BE2C (cell line): ENCODE measurements at regions not wholly inside any gene's neighbourhood (a gene's known extent, or its start where the extent isn't known, plus 50 kb on each side); places are given as distances from the start of the nearest gene placed in this dataset.

ENCODE experiments used
- DNase-seq: peaks from one replicate; pipeline ENCODE4 v3.0.0-alpha.2; 2020
- H3K27me3 ChIP-seq: fragments of 250-450 bp; sonication (Bioruptor Pico); 2 replicates; pipeline ENCODE4 v1.5.1; 2020; ENCODE audit warnings: mild to moderate bottlenecking
- H3K36me3 ChIP-seq: fragments of 250-450 bp; sonication (Bioruptor Pico); 2 replicates; pipeline ENCODE4 v1.5.1; 2020; ENCODE audit warnings: mild to moderate bottlenecking
- H3K4me1 ChIP-seq: fragments of 250-450 bp; sonication (Bioruptor Pico); 2 replicates; pipeline ENCODE4 v1.5.1; 2020
- H3K4me3 ChIP-seq: 2 replicates; pipeline ENCODE4 v1.5.1; 2011; ENCODE audit warnings: low read depth, low read length
- H3K9me3 ChIP-seq: fragments of 250-450 bp; sonication (Bioruptor Pico); 2 replicates; pipeline ENCODE4 v1.5.1; 2020
- TF ChIP-seq, protein P1 (sequence below): IDR thresholded peaks from 2 replicates; pipeline ENCODE4 v1.5.1; 2012; ENCODE audit warnings: mild to moderate bottlenecking, low read depth, low read length

DNA sequence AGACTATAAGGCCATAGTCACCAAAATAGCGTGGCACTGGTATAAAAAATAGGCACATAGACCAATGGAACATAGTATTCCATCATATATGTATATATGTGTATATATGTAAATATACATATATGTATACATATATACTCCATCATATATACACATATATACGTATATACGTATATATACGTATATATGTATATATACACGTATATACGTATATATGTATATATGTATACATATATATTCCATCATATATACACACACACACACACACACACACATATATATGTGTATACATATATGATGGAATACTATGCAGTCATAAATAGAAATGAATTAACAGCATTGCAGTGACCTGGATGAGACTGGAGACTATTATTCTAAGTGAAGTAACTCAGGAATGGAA is 204.6 kb downstream of the LTN1 start:
- no peaks in the 10 kb centered on the region for H3K36me3 ChIP-seq
- TF ChIP-seq, protein P1, sequence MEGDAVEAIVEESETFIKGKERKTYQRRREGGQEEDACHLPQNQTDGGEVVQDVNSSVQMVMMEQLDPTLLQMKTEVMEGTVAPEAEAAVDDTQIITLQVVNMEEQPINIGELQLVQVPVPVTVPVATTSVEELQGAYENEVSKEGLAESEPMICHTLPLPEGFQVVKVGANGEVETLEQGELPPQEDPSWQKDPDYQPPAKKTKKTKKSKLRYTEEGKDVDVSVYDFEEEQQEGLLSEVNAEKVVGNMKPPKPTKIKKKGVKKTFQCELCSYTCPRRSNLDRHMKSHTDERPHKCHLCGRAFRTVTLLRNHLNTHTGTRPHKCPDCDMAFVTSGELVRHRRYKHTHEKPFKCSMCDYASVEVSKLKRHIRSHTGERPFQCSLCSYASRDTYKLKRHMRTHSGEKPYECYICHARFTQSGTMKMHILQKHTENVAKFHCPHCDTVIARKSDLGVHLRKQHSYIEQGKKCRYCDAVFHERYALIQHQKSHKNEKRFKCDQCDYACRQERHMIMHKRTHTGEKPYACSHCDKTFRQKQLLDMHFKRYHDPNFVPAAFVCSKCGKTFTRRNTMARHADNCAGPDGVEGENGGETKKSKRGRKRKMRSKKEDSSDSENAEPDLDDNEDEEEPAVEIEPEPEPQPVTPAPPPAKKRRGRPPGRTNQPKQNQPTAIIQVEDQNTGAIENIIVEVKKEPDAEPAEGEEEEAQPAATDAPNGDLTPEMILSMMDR = no peak
- H3K4me1 ChIP-seq = no peaks in the 10 kb centered on the region
- H3K4me3 ChIP-seq = no peak overlapping the region
- no peak for DNase-seq
- peaks cover 3% of the 10 kb centered on the region; the same call in 1 of the 2 replicates for H3K9me3 ChIP-seq
- H3K27me3 ChIP-seq = no peaks in the 10 kb centered on the region

DNA sequence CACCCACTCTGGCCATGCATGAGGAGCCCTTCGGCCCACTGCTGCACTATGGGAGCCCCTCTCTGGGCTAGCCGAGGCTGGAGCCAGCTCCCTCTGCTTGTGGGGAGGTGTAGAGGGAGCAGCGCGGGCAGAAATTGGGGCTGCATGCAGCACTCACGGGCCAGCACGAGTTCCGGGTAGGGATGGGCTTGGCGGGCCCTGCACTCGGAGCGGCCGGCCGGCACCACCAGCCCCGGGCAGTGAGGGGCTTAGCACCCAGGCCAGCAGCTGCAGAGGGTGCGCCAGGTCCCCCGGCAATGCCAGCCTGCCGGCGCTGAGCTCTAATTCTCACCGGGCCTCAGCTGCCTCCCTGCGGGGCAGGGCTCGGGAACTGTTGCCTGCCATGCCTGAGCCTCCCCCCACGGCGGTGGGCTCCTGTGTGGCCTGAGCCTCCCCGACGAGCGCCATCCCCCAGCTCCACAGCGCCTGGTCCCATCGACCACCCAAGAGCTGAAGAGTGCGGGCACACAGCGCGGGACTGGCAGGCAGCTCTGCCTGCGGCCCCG is 209.0 kb downstream of the LTN1 start:
- Histone ChIP-seq H3K27me3 (no peaks in the 10 kb centered on the region), H3K36me3 (no peaks in the 10 kb centered on the region), H3K4me1 (no peaks in the 10 kb centered on the region), H3K9me3 (peaks cover 3% of the 10 kb centered on the region; the same call in 1 of the 2 replicates), H3K4me3 (no peak overlapping the region)
- TF ChIP-seq, protein P1 = no peak
- DNase-seq = no peak

- H3K27me3 ChIP-seq = no peaks in the 10 kb centered on the region
- TF ChIP-seq, protein P1 = peak; percentile 85
- no peaks in the 10 kb centered on the region for H3K36me3 ChIP-seq
- DNase-seq = peak; percentile 32
- H3K4me3 ChIP-seq = no peak overlapping the region
- H3K9me3 ChIP-seq = peaks cover 3% of the 10 kb centered on the region; the same call in 1 of the 2 replicates
- H3K4me1 ChIP-seq = no peaks in the 10 kb centered on the region
These were observed 210.9 kb downstream of the LTN1 start for GRCh38 chr21:28781602-28782276.

DNA sequence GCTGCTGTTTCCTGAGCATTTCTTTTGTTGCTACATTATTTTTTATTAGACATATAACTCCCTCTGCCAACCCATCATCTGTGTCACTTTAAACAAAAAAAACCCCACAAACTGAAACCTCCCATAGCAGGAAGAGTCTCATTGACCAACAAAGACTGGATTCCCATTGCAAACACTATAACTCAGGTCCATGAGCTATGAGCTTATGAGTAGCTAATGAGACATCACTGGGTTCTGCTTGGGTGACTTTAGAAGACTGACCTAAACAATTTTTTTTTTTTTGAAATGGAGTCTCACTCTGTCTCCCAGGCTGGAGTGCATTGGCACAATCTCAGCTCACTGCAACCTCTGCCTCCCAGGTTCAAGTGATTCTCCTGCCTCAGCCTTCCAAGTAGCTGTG is 212.8 kb downstream of the LTN1 start:
- DNase-seq = no peak
- Histone ChIP-seq H3K4me1 (no peaks in the 10 kb centered on the region), H3K36me3 (no peaks in the 10 kb centered on the region), H3K4me3 (no peak overlapping the region), H3K9me3 (peaks cover 3% of the 10 kb centered on the region; the same call in 1 of the 2 replicates), H3K27me3 (no peaks in the 10 kb centered on the region)
- TF ChIP-seq, protein P1 = no peak

DNA sequence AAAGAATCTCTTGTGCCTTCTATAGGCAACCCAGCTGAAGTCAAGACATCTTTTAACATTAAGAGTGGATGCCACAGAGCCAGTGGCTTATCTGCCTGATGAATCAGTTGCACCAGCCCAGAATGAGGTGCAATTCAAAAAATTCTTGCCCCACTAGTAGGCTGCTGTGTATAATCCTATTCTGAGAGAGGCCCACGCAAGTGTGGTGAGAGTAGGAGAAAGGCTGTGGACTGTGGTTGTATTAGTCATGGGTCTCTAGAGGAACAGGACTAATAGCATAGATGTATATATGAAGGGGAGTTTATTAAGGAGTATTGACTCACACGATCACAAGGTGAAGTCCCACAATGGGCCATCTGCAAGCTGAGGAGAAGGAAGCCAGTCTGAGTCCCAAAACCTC is 216.4 kb downstream of the LTN1 start:
- no peak for DNase-seq

DNA sequence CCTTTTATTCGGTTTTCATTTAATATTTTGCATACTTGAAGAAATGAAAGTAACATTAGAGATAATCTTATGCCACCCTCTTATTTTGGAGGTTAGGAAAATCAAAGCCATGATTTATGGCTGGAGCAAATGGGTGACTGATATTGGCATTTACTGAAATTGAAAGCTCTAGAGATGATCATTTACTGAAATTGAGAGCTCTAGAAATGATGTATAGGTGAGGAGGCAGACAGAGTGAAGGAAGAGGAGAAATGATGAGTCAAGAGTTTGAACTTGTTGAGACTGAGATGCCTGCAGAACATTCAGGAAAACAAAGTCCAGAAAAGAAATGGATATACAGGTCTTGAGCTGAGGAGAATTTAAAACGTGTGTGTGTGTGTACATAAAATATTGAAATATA is 217.6 kb downstream of the LTN1 start:
- no peak for DNase-seq
- TF ChIP-seq, protein P1 = no peak
- Histone ChIP-seq H3K9me3 (no peaks in the 10 kb centered on the region), H3K27me3 (no peaks in the 10 kb centered on the region), H3K4me3 (no peak overlapping the region), H3K36me3 (no peaks in the 10 kb centered on the region), H3K4me1 (no peaks in the 10 kb centered on the region)

More for the DNA sequence above, 216.4 kb downstream of the LTN1 start:
- Histone ChIP-seq H3K27me3 (no peaks in the 10 kb centered on the region), H3K4me1 (no peaks in the 10 kb centered on the region), H3K36me3 (no peaks in the 10 kb centered on the region), H3K9me3 (no peaks in the 10 kb centered on the region), H3K4me3 (no peak overlapping the region)
- TF ChIP-seq, protein P1 = no peak
